K562 (cell line): ENCODE measurements at regions not wholly inside any gene's neighbourhood (a gene's known extent, or its start where the extent isn't known, plus 50 kb on each side); places are given as distances from the start of the nearest gene placed in this dataset.

ENCODE experiments used
- ATAC-seq: fragments of 200-7000 bp; cut with Tn5 transposase; 3 replicates; pipeline ENCODE4 v1.9.1; 2020; ENCODE audit warnings: moderate library complexity
- BruUV-seq: library from RNA; stranded (reverse); fragments of 400-500 nt; replicated peaks from 2 replicates; lab custom pipeline; 2021; lab: Mats Ljungman, UMichigan
- CTCF ChIA-PET: fragments of 300-600 bp; formaldehyde crosslinking; extraction: SDS; loops from one replicate; lab custom pipeline; 2021; ENCODE audit warnings: low intra/inter-chr PET ratio; lab: Yijun Ruan, JAX
- POLR2A ChIA-PET: fragments of 300-600, 350-650 bp; sonication (Branson Sonifier 250); formaldehyde crosslinking; extraction: SDS; loops from one replicate; lab custom pipeline; 2021; ENCODE audit warnings: antibody characterized with exemption, inconsistent platforms; lab: Yijun Ruan, JAX
- DNase-seq, 4 experiments: peaks; one replicate each; pipeline versions ENCODE4 v3.0.0 to v3.0.0-alpha.2; 2011 to 2018; ENCODE audit warnings: low spot score in 3 of 4, mixed read lengths in 3 of 4; ENCODE audit errors: extremely low read depth in 1 of 4
- FAIRE-seq: peaks from 2 replicates; lab custom pipeline; 2011; peaks lifted over from hg19 to GRCh38; lab: Jason Lieb, UNC
- H2AFZ ChIP-seq: 2 replicates; pipeline ENCODE4 v1.6.0; 2011; ENCODE audit warnings: low read depth, low read length, control low read depth, inconsistent platforms
- H3K27ac ChIP-seq: fragments of 200-600 bp; 3 replicates; pipeline ENCODE4 v1.8.0; 2011; ENCODE audit warnings: low read depth, mild to moderate bottlenecking, control low read depth, inconsistent platforms, low read length, moderate library complexity, mixed read lengths; ENCODE audit errors: extremely low read depth
- H3K27me3 ChIP-seq, 2 experiments: fragments of 300-600 bp in 1 of 2; 2 replicates in 1 of 2; 3 replicates in 1 of 2; pipeline versions ENCODE4 v1.6.0 to v1.8.0; 2011; ENCODE audit warnings: inconsistent platforms in 2 of 2, low read length in 2 of 2, mild to moderate bottlenecking in 1 of 2, mixed read lengths in 1 of 2, moderate library complexity in 1 of 2; ENCODE audit not compliant: control insufficient read depth in 2 of 2, insufficient read depth in 2 of 2
- H3K36me3 ChIP-seq: fragments of 300-600 bp; 3 replicates; pipeline ENCODE4 v1.8.0; 2011; ENCODE audit warnings: mild to moderate bottlenecking, low read length, inconsistent platforms; ENCODE audit not compliant: control insufficient read depth, insufficient read depth
- H3K4me1 ChIP-seq, 2 experiments: fragments of 200-600 bp in 1 of 2; replicated peaks in 1 of 2; 2 replicates in 1 of 2; 3 replicates in 1 of 2; pipeline versions ENCODE4 v1.5.1 to v1.8.0; 2011; ENCODE audit warnings: inconsistent platforms in 2 of 2, low read length in 2 of 2, mild to moderate bottlenecking in 1 of 2, mixed read lengths in 1 of 2, moderate library complexity in 1 of 2; ENCODE audit not compliant: control insufficient read depth in 2 of 2, insufficient read depth in 2 of 2
- H3K4me2 ChIP-seq: 2 replicates; pipeline ENCODE4 v1.6.1; 2011; ENCODE audit warnings: low read length, control low read depth, inconsistent platforms, mixed read lengths; ENCODE audit not compliant: insufficient read depth
- H3K4me3 ChIP-seq: fragments of 200-600 bp; sonication (generic), shearing (Covaris generic); 2 replicates; pipeline ENCODE4 v1.5.1; 2016; ENCODE audit warnings: control low read depth, inconsistent platforms
- H3K79me2 ChIP-seq: fragments of 200-600 bp; 3 replicates; pipeline ENCODE4 v1.8.0; 2011; ENCODE audit warnings: low read length, inconsistent platforms; ENCODE audit not compliant: control insufficient read depth, insufficient read depth
- H3K9ac ChIP-seq, 2 experiments: 2 replicates each; pipeline versions ENCODE4 v1.6.0 to v1.6.1; 2011; ENCODE audit warnings: low read depth in 2 of 2, low read length in 2 of 2, control low read depth in 1 of 2, inconsistent platforms in 1 of 2, mild to moderate bottlenecking in 1 of 2, mixed read lengths in 1 of 2; ENCODE audit not compliant: insufficient read depth in 1 of 2
- H3K9me1 ChIP-seq: one replicate; pipeline ENCODE4 v1.6.0; 2011; ENCODE audit warnings: inconsistent platforms, mild to moderate bottlenecking, low read length, moderate library complexity; ENCODE audit not compliant: control insufficient read depth, insufficient read depth
- H3K9me3 ChIP-seq: replicated peaks from 2 replicates; pipeline ENCODE4 v1.5.1; 2011; ENCODE audit warnings: low read depth, low read length, inconsistent platforms; ENCODE audit not compliant: control insufficient read depth, insufficient read depth
- H4K20me1 ChIP-seq: replicated peaks from 2 replicates; pipeline ENCODE4 v1.6.1; 2011; ENCODE audit warnings: low read length, inconsistent platforms, mixed read lengths; ENCODE audit not compliant: control insufficient read depth, insufficient read depth
- ESRRB ChIP-seq: fragments of 250-450 bp; sonication (Bioruptor Pico); IDR thresholded peaks from 2 replicates; pipeline ENCODE4 v1.5.0; 2020; ENCODE audit warnings: mild to moderate bottlenecking, moderate library complexity, borderline replicate concordance
- ETS2 ChIP-seq: IDR thresholded peaks from 2 replicates; pipeline ENCODE4 v1.6.1; 2016; ENCODE audit warnings: borderline replicate concordance, missing genetic modification characterization, mild to moderate bottlenecking, moderate library complexity, missing compliant biosample characterization; ENCODE audit not compliant: poor library complexity, severe bottlenecking
- FOXK1 ChIP-seq: sonication (generic); formaldehyde crosslinking; IDR thresholded peaks from 2 replicates; pipeline ENCODE4 v1.8.0; 2022; ENCODE audit warnings: missing genetic modification reagents, mild to moderate bottlenecking, borderline replicate concordance
- HMG20A ChIP-seq: fragments of 450-650 bp; formaldehyde crosslinking; conservative IDR thresholded peaks from 2 replicates; pipeline ENCODE4 v1.4.0; 2020; ENCODE audit warnings: mild to moderate bottlenecking, mixed read lengths
- MEIS2 ChIP-seq: fragments of 450-650 bp; IDR thresholded peaks from 2 replicates; pipeline ENCODE4 v1.6.1; 2014; ENCODE audit warnings: mild to moderate bottlenecking; ENCODE audit not compliant: partially characterized antibody
- PHF8 ChIP-seq: fragments of 200-600 bp; sonication (generic); IDR thresholded peaks from 2 replicates; pipeline ENCODE4 v1.6.1; 2012; ENCODE audit warnings: mixed run types, mild to moderate bottlenecking, inconsistent platforms, low read length, moderate library complexity, borderline replicate concordance
- POLR2A ChIP-seq: fragments of 450-650 bp; conservative IDR thresholded peaks from 2 replicates; pipeline ENCODE4 v1.6.1; 2016
- RREB1 ChIP-seq: fragments of 250-450 bp; sonication (Bioruptor Pico); IDR thresholded peaks from 2 replicates; pipeline ENCODE4 v1.4.0; 2020
- SETDB1 ChIP-seq: IDR thresholded peaks from one replicate; pipeline ENCODE4 v1.6.1; 2012; ENCODE audit warnings: low read length, control low read depth, inconsistent platforms
- ZNF79 ChIP-seq: fragments of 250-450 bp; sonication (Bioruptor Pico); IDR thresholded peaks from 2 replicates; pipeline ENCODE4 v1.4.0; 2020; ENCODE audit warnings: low read depth, mild to moderate bottlenecking, moderate library complexity
- WGBS: fragments of 100-300 bp; shearing (Covaris generic); methylation state at CpG from one replicate; pipeline ENCODE4 v1.1.6; 2016; ENCODE audit warnings: low coverage, mixed read lengths; ENCODE audit not compliant: insufficient coverage; ENCODE audit errors: missing lambda C conversion rate; 5-methylcytosine and 5-hydroxymethylcytosine counted together
- in situ Hi-C: fragments of 300-500 bp; cut with MboI; formaldehyde crosslinking; loops from 4 replicates; pipeline ENCODE4 v1.15.0; 2018; ENCODE audit warnings: inconsistent platforms, mixed read lengths
- intact Hi-C: fragments of 100-400 bp; cut with micrococcal nuclease; formaldehyde crosslinking; loops from 2 replicates; pipeline ENCODE4 v1.14.2; 2022

- no peak for TF ChIP-seq SETDB1
- TF ChIP-seq MEIS2: no peak
- TF ChIP-seq POLR2A: no peak
- no peak for TF ChIP-seq FOXK1 (CRISPR knock-in tag)
- no peak for TF ChIP-seq ESRRB (CRISPR knock-in tag)
- TF ChIP-seq, all 486 proteins: peak for 0
Measured at GRCh38 chr1:55512466-55512865, 297.3 kb upstream of the USP24 start (continued).

GRCh38 chr1:55507578-55507931 is 292.4 kb upstream of the USP24 start:
- no peak overlapping the region for H2AFZ ChIP-seq
- H3K9ac ChIP-seq: no peak overlapping the region
- POLR2A ChIA-PET: interaction anchor here (1.4 kb wide), 1 partner anchor 8 kb away, joined by 5 read pairs; no protein-coding TSS in a partner anchor
- no peaks in the 10 kb centered on the region for H3K79me2 ChIP-seq
- no peak for FAIRE-seq
- H3K36me3 ChIP-seq: no peaks in the 10 kb centered on the region
- 0% methylated on average over 2 of the region's 2 CpGs for WGBS
- BruUV-seq: no TSS peak
- H3K9me3 ChIP-seq: no peaks in the 10 kb centered on the region
- ATAC-seq: no peak
- H3K4me2 ChIP-seq: no peak overlapping the region
- intact Hi-C loops: no loop called here
- no peak for DNase-seq
- in situ Hi-C loops: no loop called here
- peaks cover 0 to 11% of the 10 kb centered on the region in 2 experiments; a peak in 2 of 5 replicates for H3K27me3 ChIP-seq
- no peaks in the 10 kb centered on the region for H3K4me1 ChIP-seq
- CTCF ChIA-PET: no interaction called here
- no peaks in the 10 kb centered on the region for H4K20me1 ChIP-seq
- H3K9me1 ChIP-seq: no peaks in the 10 kb centered on the region
- H3K27ac ChIP-seq: no peak overlapping the region
- H3K4me3 ChIP-seq: no peak overlapping the region
- TF ChIP-seq FOXK1 (CRISPR knock-in tag) (no peak), HMG20A (no peak), ETS2 (tag) (no peak), RREB1 (CRISPR knock-in tag) (no peak), ZNF79 (CRISPR knock-in tag) (no peak), PHF8 (no peak)
